Ovary (tissue), 7 donors: ENCODE measurements at regions not wholly inside any gene's neighbourhood (a gene's known extent, or its start where the extent isn't known, plus 50 kb on each side); places are given as distances from the start of the nearest gene placed in this dataset.

Experiments used
- DNase-seq, 5 donors: peaks; one replicate each; pipeline ENCODE4 v3.0.0-alpha.2; 2019 to 2020
- H3K27ac ChIP-seq, 2 donors: fragments of 200-600 bp; one replicate each; pipeline versions ENCODE4 v1.5.1 to v1.8.0; 2019 to 2022
- H3K27me3 ChIP-seq: fragments of 200-600 bp; one replicate; pipeline ENCODE4 v1.8.0; 2022
- H3K36me3 ChIP-seq: fragments of 200-600 bp; sonication (generic); one replicate; pipeline ENCODE4 v1.5.1; 2019
- H3K4me1 ChIP-seq: one replicate; pipeline ENCODE4 v1.8.1; 2013; ENCODE audit warnings: mild to moderate bottlenecking, moderate library complexity; ENCODE audit not compliant: insufficient read depth
- H3K4me3 ChIP-seq: fragments of 200-600 bp; sonication (generic); one replicate; pipeline ENCODE4 v1.5.1; 2017
- H3K9me3 ChIP-seq, 2 donors: fragments of 200-600 bp in 1 of 2; sonication (generic) in 1 of 2; one replicate each; pipeline versions ENCODE4 v1.5.1 to v1.8.1; 2013 to 2019; ENCODE audit warnings: mild to moderate bottlenecking in 1 of 2, moderate library complexity in 1 of 2
- CTCF ChIP-seq, 3 donors: fragments of 450-650 bp in 2 of 3; fragments of 200-600 bp in 1 of 3; IDR thresholded peaks; one replicate each; pipeline versions ENCODE4 v1.5.1 to v1.8.0; 2016 to 2022; ENCODE audit warnings: antibody characterized with exemption in 3 of 3, mild to moderate bottlenecking in 1 of 3
- EP300 ChIP-seq: sonication (generic); formaldehyde crosslinking; IDR thresholded peaks from one replicate; pipeline ENCODE4 v1.6.1; 2017; ENCODE audit warnings: antibody characterized with exemption
- POLR2A ChIP-seq: fragments of 450-650 bp; IDR thresholded peaks from one replicate; pipeline ENCODE4 v1.6.1; 2017; ENCODE audit warnings: antibody characterized with exemption, mild to moderate bottlenecking, moderate library complexity
- WGBS, 3 donors: extraction: QIAGEN DNeasy Blood & Tissue Kit in 1 of 3; methylation state at CpG; one replicate each; pipeline versions ENCODE4 v1.1.5 to v1.1.7; 2013 to 2017; 5-methylcytosine and 5-hydroxymethylcytosine counted together
- intact Hi-C, 4 donors: fragments of 100-400 bp; cut with DNase I; formaldehyde crosslinking; loops; one replicate each; pipeline versions ENCODE4 v1.11.0 to v1.15.1; 2022 to 2023
- donor health status: DM: no; HTN: no; CAD: no; lungs with moderate emphysema.
- donor health status: DM: no; HTN: no; CAD: no.
- donor health status: Bipolar disorder and iron deficiency.
- donor health status: DM: no; HTN: no; CAD: no.
- donor health status: DM: yes; HTN: yes; CAD: no.

- 42 to 50% (median 44%) methylated on average over 1 of the region's 1 CpG for WGBS, 3 donors
- no peak for DNase-seq
- TF ChIP-seq POLR2A (no peak), EP300 (no peak), CTCF (IDR thresholded peaks at IDR 0.05) (no peak)
- H3K27me3 ChIP-seq = no peaks in the 10 kb centered on the region
- no peak overlapping the region for H3K4me3 ChIP-seq
- H3K9me3 ChIP-seq = no peaks in the 10 kb centered on the region
- H3K4me1 ChIP-seq = no peaks in the 10 kb centered on the region
- no peak overlapping the region for H3K27ac ChIP-seq
- no peaks in the 10 kb centered on the region for H3K36me3 ChIP-seq
- intact Hi-C loops = no loop called here
Observed at GRCh38 chrX:69320116-69320515, 154.9 kb upstream of the PJA1 start.

- Histone ChIP-seq H3K27me3 (no peaks in the 10 kb centered on the region), H3K9me3 (no peaks in the 10 kb centered on the region), H3K4me1 (no peaks in the 10 kb centered on the region), H3K36me3 (no peaks in the 10 kb centered on the region), H3K4me3 (no peak overlapping the region), H3K27ac (no peak overlapping the region)
- WGBS, 3 donors = 75 to 79% (median 75%) methylated on average over 7 of the region's 7 CpGs
- no peak for DNase-seq
- intact Hi-C loops = no loop called here
- TF ChIP-seq POLR2A = no peak
- no peak for TF ChIP-seq EP300
- no peak for TF ChIP-seq CTCF (IDR thresholded peaks at IDR 0.05)
Observed at GRCh38 chrX:69319376-69319775, 154.1 kb upstream of the PJA1 start.

GRCh38 chrX:69318651-69319340 is 153.5 kb upstream of the PJA1 start:
- H3K27ac ChIP-seq = no peak overlapping the region
- H3K27me3 ChIP-seq = no peaks in the 10 kb centered on the region
- no peak for TF ChIP-seq EP300
- H3K4me1 ChIP-seq = no peaks in the 10 kb centered on the region
- 77 to 85% (median 80%) methylated on average over 5 of the region's 5 CpGs for WGBS, 3 donors
- H3K9me3 ChIP-seq = no peaks in the 10 kb centered on the region
- H3K4me3 ChIP-seq = no peak overlapping the region
- DNase-seq = no peak
- no peaks in the 10 kb centered on the region for H3K36me3 ChIP-seq
- intact Hi-C loops = no loop called here

- Histone ChIP-seq H3K27ac (no peak overlapping the region), H3K4me3 (no peak overlapping the region), H3K27me3 (no peaks in the 10 kb centered on the region), H3K36me3 (no peaks in the 10 kb centered on the region), H3K9me3 (no peaks in the 10 kb centered on the region), H3K4me1 (no peaks in the 10 kb centered on the region)
- intact Hi-C loops = no loop called here
- no peak for TF ChIP-seq EP300
- TF ChIP-seq CTCF (IDR thresholded peaks at IDR 0.05) = no peak
- TF ChIP-seq POLR2A = no peak
- WGBS, 3 donors = 7 to 29% (median 23%) methylated on average over 2 of the region's 2 CpGs
- DNase-seq = no peak
Observed at GRCh38 chrX:69317721-69318120, 152.5 kb upstream of the PJA1 start.

GRCh38 chrX:69314436-69315348 is 149.4 kb upstream of the PJA1 start:
- Histone ChIP-seq H3K9me3 (no peaks in the 10 kb centered on the region), H3K4me1 (no peaks in the 10 kb centered on the region), H3K36me3 (no peaks in the 10 kb centered on the region), H3K27ac (no peak overlapping the region), H3K4me3 (no peak overlapping the region), H3K27me3 (no peaks in the 10 kb centered on the region)
- no peak for DNase-seq
- intact Hi-C loops = no loop called here
- WGBS, 3 donors = 42 to 49% (median 43%) methylated on average over 20 of the region's 20 CpGs
- TF ChIP-seq EP300 (no peak), CTCF (IDR thresholded peaks at IDR 0.05) (no peak), POLR2A (no peak)
